ENCODE measurements at regions not wholly inside any gene's neighbourhood (a gene's known extent, or its start where the extent isn't known, plus 50 kb on each side); places are given as distances from the start of the nearest gene placed in this dataset.
"Not testable (repeated sequence)": the region's sequence is repeated elsewhere in the genome, so short reads cannot be mapped to it uniquely, and the experiment has no call there.

DNA sequence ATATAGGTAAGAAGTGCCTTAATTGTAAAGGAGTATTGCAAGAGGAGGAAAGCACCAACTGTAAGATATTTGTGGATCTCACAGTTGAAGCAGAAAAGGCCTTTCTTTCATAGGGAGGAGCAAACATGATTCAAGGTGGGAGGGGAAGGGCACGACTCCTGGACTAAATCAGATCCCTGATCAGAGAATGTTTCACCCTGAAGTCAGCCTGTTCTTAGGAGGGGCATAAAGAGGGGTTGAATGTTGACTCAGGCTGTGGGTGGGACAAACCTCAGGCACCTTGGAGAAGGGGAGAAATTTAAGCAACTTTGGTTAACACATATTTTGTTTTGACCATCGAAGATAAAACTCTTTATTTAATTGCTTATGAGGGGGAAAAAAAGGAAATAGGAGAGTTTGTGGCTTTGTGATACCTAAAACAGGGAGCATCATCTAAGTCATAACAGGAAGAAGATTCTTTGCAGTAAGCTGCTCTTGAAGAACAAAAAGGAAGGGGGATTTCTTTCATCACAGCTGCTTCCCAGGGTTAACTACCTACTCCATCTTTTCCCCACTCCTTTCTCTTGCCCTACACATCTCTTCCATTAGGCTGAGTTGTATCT is 158.6 kb upstream of the ZNF267 start:
- in situ Hi-C loops (cut with MboI; ENCODE audit: low sequenced_read_pairs): loop anchor here (25.0 kb wide), 1 partner anchor 753 kb away; the partner anchor contains the start of gene SETD1A

DNA sequence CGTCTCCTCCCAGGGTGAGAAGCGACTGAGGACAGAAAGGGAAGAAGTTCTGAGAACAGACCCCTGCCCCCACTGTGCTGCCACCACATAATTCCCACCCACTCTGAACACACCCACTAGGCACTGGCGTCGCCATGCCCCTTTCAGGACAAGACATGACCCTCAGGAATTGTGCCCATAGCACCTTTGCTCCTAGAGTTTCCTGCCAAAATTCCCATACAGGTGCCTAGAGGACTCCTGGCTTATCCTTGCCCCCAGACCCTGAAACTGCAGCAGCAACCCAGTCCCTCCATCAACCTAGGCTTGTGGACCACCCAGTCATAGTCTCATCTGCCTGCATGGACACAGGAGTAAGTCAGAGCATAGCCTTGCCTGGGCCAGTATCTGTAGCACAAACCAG is 157.7 kb upstream of the ZNF267 start:
- in situ Hi-C loops (cut with MboI; ENCODE audit: low sequenced_read_pairs): loop anchor here (25.0 kb wide), 1 partner anchor 754 kb away; the partner anchor contains the start of gene SETD1A

DNA sequence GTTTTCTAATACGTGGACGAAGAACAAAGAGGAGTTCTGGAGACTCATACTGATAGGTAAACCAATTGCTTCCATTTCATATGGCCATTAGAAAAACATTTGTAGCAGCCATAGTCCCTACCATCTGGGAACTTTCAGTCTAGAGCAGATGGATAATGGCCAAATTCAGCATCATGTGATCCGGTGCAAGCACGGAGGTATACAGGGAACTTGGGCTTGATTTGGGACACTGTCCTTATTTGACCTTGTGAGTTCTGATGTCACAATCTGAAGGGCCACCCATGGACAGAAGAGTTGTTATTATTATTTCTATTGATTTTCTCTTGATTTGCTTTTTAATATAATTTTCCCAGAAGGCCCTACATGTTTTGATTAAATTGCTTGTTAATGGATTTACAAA is 154.6 kb upstream of the ZNF267 start:
- in situ Hi-C loops (cut with MboI; ENCODE audit: low sequenced_read_pairs): loop anchor here (25.0 kb wide), 1 partner anchor 757 kb away; the partner anchor contains the start of gene SETD1A

DNA sequence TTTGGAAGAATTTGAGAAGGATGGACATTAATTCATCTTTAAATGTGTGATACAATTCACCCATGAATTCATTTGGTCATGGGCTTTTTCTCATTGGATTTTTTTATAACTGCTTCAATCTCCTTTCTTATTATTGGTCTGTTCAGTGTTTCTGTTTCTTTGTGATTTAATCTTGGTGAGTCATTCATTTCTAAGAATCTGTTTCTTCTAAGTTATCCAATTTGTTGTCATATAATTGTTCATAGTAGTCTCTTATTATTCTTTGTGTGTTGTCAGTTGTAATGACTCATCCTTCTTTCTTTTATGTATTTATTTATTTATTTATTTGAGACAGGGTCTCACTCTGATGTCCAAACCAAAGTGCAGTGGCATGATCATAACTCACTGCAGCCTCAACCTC is 146.1 kb upstream of the ZNF267 start:
- in situ Hi-C loops (cut with MboI; ENCODE audit: low sequenced_read_pairs): no loop called here

DNA sequence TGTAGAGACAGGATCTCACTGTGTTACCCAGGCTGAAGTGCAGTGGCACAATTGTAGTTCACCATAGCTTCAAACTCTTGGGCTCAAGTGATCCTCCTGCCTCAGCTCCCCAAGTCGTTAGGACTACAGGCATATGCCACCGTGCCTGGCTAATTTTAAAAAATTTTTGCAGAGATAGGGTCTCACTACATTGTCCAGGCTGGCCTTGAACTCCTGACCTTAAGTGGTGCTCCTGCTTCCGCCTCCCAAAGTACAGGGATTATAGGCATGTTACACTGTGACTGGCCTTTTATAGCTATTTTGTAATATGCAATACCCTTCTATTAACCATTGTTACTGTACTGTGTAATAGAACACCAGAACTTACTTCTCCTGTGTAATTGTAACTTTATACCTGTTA is 139.3 kb upstream of the ZNF267 start:
- in situ Hi-C loops (cut with MboI; ENCODE audit: low sequenced_read_pairs): no loop called here

DNA sequence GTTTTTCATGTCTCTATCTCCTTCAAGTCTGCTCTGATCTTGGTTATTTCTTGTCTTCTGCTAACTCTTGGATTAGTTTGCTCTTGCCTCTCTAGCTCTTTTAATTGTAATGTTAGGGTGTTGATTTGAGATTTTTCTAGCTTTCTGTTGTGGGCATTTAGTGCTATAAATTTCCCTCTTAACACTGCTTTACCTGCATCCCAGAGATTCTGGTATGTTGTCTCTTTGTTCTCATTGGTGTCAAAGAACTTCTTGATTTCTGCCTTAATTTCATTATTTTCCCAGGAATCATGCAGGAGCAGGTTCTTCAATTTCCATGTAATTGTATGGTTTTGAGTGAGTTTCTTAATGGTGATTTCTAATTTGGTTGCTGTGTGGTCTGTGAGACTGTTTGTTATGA is 128.5 kb upstream of the ZNF267 start:
- in situ Hi-C loops (cut with MboI; ENCODE audit: low sequenced_read_pairs): not testable (repeated sequence)

DNA sequence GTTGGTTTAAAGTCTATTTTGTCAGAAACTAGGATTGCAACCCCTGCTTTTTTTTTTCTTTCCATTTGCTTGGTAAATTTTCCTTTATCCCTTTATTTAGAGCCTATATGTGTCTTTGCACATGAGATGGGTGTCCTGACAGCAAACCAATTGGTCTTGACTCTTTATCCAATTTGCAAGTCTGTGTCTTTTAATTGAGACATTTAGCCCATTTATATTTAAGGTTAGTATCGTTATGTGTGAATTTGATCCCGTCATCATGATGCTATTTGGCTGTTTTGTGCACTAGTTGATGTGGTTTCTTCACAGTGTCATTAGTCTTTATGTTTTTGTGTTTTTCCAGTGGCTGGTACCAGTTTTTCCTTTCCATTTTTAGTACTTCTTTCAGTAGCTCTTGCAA is 127.7 kb upstream of the ZNF267 start:
- in situ Hi-C loops (cut with MboI; ENCODE audit: low sequenced_read_pairs): no loop called here

DNA sequence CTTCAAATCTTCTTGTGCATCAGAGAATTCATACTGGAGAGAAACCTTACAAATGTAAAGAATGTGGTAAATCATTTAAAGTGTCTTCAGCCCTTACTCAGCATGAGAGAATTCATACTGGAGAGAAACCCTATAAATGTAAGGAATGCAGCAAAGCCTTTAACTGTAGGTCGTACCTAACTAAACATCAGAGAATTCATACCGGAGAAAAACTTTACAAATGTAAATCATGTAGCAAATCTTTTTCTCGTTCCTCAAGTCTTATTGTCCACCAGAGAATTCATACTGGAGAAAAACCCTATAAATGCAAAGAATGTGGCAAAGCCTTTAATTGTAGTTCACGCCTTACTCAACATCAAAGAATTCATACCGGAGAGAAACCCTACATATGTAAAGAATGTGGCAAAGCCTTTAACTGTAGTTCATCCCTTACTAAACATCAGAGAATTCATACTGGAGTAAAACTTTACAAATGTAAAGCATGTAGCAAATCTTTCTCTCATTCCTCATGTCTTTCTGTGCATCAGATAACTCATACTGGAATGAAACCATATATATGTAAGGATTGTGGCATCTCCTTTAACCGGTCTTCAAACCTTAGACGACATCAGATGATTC is 118.5 kb upstream of the ZNF267 start:
- in situ Hi-C loops (cut with MboI; ENCODE audit: low sequenced_read_pairs): no loop called here

DNA sequence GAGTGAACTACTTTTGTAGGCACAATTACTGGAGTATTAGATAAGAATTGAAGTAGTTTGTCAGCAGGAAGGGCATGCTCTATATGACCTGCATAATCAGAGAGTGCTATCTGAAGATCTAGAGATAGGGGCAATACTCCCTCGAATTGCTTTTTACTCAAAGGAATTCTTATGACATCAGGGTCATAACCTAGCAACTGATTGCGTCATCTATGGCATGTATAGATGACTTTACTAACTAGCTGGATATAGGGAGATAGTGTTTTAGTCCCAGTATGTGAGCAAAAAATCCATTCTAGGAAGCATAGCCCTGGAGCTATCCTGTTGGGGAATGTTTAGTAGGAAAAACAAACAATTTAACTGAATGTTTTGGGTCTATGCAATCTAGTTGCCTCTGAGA is 109.5 kb upstream of the ZNF267 start:
- in situ Hi-C loops (cut with MboI; ENCODE audit: low sequenced_read_pairs): no loop called here

DNA sequence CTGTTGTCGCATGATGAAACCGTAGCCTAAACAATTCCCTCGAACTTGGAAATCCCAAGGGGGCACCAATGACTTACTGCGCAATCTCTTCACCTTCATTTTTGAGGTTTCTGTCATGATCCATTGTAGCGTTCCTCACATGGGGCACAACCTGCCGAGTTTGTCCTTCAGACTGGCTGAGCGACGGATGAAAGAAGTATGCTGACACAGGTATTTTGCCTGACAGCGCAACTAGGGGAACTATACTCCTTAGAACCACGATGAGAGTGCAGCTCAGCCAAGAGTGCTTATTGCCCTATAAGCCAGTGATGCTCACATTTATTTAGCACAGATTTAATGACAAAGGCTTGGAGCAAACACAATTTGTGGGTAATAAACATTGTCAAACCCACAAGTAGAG is 106.3 kb upstream of the ZNF267 start:
- in situ Hi-C loops (cut with MboI; ENCODE audit: low sequenced_read_pairs): no loop called here

DNA sequence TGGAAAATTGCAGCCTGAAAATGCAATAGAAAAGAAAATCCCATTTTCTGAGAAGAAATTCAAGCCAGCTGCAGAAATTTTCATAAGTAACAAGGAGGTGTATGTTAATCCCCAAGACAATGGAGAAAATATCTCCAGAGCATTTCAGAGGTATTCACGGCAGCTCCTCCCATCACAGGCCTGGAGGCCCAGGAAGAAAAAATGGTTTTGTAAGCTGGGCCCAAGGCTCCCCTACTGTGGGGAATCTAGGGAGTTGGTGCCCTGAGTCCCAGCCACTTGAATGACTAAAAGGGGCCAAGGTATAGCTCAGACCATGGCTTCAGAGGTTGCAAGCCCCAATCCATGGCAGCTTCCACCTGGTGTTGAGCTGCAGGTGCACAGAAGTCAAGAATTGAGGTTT is 93.3 kb upstream of the ZNF267 start:
- in situ Hi-C loops (cut with MboI; ENCODE audit: low sequenced_read_pairs): no loop called here

DNA sequence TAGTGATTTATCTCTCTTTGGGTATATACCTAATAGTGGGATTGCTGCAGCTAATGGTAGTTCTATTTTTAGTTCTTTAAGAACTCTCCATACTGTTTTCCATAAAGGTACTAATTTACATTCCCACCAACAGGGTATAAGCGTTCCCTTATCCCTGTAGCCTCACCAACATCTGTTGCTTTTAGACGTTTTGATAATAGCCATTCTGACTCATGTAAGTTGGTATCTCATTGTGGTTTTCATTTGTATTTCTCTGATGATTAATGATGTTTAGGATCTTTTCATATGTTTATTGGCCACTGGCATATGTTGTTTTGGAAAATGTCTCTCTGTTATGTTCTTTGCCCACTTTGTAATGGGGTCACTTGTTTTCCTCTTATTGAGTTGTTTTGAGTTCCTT is 88.5 kb upstream of the ZNF267 start:
- in situ Hi-C loops (cut with MboI; ENCODE audit: low sequenced_read_pairs): no loop called here

DNA sequence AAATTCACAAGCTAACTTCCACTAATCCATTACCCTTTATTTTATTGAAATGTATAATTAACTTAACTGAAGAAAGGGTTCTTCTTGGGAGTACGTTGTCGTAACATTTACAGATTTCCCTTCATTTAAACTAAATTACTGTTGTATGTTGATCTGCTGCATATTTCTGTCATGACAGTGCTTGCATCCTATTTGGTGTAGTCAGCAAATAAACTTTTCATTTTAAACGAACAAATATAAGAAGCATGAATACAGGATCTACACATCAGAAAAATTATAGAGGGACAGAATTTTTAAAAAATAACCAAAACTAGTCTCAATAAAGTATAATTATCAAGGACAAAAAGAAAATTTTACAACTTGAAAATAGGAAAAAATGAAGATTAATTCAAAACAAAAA is 66.5 kb upstream of the ZNF267 start:
- in situ Hi-C loops (cut with MboI; ENCODE audit: low sequenced_read_pairs): no loop called here

DNA sequence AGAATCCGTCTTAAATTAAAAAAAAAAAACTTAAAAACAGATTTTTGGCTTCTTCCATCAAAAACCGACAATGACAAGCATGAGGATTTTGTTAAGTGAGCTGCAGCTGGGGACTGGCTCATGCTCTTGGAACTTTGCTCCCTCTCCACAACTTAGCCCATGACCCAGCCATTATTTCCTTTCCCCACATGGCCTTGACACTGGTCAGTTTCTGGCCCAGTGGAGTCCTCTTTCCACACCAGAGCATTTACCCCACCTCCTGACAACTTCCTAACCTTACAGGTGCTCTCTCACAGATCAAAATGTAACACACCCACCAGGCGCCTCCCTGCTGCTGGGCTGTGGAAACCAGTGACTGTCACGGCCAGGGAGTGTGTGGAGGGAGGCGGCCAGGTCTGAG is 62.7 kb upstream of the ZNF267 start:
- in situ Hi-C loops (cut with MboI; ENCODE audit: low sequenced_read_pairs): no loop called here

DNA sequence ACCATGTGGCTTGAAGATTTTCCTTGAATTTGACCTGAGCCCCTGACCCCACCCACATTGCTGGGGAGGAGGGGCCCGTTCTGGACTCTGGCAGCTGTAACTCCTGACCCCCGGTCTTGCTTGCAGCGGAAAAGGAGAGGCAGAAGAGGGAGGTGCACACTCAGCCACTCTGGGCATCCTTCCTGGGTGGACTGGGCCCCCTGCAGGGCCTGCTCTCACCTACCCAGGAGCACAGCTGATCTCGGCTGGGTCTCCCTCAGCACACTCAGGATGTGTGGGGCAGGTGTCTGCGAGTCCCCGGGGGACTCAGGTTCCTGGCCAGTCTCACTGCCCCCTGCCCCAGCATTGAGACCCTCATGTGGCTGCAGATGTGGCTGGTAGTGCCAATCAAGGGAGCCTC is 57.5 kb upstream of the ZNF267 start:
- in situ Hi-C loops (cut with MboI; ENCODE audit: low sequenced_read_pairs): not testable (repeated sequence)

DNA sequence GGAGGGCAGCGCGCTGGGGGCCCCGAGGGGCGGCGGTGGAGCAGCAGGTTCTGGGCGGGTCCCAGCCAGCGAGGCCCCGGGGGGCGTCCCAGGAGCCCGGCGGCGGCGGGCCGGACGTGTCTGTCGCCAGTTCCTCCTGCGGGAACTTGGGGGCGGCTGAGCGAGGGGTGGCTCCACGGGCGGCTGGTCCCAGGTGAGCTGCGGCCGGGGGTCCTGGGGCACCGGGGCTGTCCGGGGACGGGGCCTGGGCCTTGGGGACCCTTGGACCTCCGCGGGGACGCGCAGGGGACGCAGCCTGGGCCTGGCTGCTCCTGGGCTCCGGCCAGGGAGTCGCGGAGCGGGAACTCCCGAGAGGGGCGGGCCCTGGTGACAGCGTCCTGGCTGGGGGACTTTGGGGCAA is 54.2 kb upstream of the ZNF267 start:
- in situ Hi-C loops (cut with MboI; ENCODE audit: low sequenced_read_pairs): no loop called here

DNA sequence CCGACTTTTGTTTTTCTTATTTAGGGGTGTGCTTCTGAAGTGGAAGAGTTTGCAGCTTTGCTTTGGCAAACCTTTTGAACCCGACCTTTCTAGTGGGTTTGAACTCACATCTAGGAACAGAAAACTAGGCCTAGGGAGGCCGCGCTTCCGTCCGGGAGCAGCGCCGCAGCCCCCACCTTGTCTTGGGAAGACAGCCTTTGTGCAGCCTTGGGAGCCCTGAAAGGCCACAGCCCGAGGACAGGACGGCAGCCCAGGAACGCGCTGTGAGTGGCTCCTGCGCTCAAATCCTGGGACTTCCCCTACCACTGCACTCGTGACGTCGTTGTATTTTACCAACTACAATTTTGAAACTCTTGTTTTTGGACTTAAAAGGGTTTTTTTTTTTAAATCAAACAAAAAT is 53.7 kb upstream of the ZNF267 start:
- in situ Hi-C loops (cut with MboI; ENCODE audit: low sequenced_read_pairs): no loop called here

Measured in HL-60/S4 treated with retinoic acid at 250 ng/mL for 4 days and 3 days (cell line).